ENCODE measurements at regions not wholly inside any gene's neighbourhood (a gene's known extent, or its start where the extent isn't known, plus 50 kb on each side); places are given as distances from the start of the nearest gene placed in this dataset.

DNA sequence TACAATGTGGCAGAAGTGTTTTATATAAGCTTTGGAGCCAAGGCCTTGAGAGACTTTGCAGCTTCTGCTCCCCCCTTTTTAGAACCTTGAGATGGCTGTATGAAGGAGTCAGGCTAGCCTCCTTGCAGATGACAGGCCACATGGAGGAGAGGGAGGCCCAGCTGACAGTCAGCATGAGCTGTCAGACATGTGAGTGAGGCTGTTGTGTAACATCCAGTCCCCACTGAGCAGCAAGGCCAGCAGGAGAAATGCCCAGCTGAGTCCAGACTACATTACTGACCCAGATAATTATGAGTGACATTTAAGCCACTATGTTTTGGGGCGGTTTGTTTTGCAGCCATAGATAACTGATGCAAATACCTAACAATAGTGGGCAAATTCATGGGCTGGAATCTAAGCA, 515.3 kb upstream of the ARX start:
- DNase-seq (ENCODE audit: low read depth) = no peak
- TF ChIP-seq, protein P1, sequence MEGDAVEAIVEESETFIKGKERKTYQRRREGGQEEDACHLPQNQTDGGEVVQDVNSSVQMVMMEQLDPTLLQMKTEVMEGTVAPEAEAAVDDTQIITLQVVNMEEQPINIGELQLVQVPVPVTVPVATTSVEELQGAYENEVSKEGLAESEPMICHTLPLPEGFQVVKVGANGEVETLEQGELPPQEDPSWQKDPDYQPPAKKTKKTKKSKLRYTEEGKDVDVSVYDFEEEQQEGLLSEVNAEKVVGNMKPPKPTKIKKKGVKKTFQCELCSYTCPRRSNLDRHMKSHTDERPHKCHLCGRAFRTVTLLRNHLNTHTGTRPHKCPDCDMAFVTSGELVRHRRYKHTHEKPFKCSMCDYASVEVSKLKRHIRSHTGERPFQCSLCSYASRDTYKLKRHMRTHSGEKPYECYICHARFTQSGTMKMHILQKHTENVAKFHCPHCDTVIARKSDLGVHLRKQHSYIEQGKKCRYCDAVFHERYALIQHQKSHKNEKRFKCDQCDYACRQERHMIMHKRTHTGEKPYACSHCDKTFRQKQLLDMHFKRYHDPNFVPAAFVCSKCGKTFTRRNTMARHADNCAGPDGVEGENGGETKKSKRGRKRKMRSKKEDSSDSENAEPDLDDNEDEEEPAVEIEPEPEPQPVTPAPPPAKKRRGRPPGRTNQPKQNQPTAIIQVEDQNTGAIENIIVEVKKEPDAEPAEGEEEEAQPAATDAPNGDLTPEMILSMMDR (conservative IDR thresholded peaks at IDR 0.05; ENCODE audit: low read length) = no peak
- no peak overlapping the region for H3K4me3 ChIP-seq (ENCODE audit: low read length)

DNA sequence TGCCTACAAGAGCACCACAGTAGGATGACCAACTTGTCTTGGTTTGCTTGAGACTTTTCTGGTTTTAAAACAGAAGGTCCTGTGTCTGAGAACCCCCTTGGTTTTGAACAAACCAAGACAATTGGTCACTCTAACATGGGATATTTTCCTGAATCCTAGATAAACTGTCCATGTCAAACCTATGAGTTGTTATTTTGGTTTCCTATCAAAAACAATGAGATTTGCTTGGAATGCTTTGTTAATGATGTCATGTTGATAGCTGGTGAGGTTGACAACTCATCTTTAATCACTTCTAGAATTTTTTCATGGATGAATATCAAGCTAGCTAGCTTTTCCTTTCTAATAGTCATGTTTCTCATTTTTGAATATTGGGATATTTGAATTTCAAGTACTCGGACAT, 518.3 kb upstream of the ARX start:
- no peak for DNase-seq (ENCODE audit: low read depth)
- TF ChIP-seq, protein P1 (conservative IDR thresholded peaks at IDR 0.05; ENCODE audit: low read length) = no peak
- no peak overlapping the region for H3K4me3 ChIP-seq (ENCODE audit: low read length)

DNA sequence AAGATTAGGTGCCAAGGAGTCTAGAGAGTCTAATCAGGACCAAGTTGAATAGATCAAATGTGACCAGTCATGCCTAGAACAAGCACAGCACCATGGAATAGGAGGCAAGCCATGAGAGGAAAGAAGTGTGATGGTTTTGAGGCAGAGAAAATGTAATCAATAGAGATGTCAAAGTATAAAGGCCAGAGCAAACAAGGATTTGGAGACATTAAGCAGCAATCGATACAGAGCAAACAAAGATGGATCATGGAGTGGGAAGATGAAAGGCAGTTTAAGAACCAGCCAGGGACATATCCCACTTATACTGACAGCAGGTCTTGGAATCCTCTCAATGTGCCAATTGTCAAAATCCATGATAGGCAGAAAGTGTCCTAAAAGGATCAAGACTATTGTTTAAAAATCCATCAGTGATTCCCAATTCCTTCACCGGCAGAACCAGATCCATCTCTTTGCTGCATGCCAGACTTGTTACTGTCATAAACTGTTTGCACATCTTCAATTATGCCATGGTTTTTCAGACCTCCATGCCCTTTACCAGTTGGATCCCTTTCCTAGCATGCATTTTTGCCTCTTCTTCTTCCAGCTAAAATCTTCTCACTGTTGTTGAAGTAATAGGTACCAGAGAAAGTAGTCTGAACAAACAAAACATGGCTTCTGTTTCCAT, 520.7 kb upstream of the ARX start:
- no peak for DNase-seq (ENCODE audit: low read depth)
- TF ChIP-seq, protein P1 (conservative IDR thresholded peaks at IDR 0.05; ENCODE audit: low read length) = no peak

DNA sequence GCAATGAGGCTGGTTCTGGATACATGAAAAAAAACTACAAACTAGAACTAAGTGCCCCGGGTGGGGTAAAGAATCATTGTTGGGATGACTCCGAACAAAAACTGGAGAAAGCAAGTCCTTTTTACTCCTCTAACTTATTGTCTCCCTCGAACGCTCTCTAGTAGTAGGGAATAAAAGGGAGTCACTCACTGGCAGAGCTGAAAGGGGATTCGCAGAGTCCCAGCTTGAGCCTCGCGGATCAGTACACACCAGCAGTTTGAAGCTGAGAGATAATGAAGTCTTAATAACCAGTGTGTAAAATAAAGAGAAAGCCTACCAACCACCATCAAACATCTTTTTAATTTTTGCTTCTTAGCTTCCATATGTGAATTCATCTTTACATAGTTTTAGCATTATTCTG, 521.9 kb upstream of the ARX start:
- no peak overlapping the region for H3K4me3 ChIP-seq (ENCODE audit: low read length)
- no peak for DNase-seq (ENCODE audit: low read depth)
- TF ChIP-seq, protein P1 (conservative IDR thresholded peaks at IDR 0.05; ENCODE audit: low read length) = no peak

More for the DNA sequence above, 520.7 kb upstream of the ARX start:
- no peak overlapping the region for H3K4me3 ChIP-seq (ENCODE audit: low read length)

DNA sequence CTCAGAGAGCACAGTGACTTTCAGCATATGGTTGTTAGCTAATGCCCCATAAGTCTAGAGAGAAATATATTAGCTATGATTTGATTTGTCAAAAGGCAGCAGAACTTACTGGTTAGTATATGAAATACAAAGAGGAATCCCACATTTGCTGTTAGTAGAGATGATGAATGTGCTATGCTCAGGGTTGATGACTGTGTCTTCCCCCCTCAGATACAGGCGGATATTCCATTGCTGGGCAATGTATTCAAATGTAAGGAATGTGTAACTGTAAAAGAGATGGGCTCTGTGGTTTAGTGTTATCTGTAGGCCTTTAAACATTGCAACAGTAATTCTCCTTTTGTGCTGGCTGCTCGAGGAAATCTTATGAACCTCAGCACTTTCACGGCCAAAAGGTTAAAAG, 528.9 kb upstream of the ARX start:
- TF ChIP-seq, protein P1 (conservative IDR thresholded peaks at IDR 0.05; ENCODE audit: low read length) = no peak
- H3K4me3 ChIP-seq (ENCODE audit: low read length) = no peak overlapping the region
- no peak for DNase-seq (ENCODE audit: low read depth)

DNA sequence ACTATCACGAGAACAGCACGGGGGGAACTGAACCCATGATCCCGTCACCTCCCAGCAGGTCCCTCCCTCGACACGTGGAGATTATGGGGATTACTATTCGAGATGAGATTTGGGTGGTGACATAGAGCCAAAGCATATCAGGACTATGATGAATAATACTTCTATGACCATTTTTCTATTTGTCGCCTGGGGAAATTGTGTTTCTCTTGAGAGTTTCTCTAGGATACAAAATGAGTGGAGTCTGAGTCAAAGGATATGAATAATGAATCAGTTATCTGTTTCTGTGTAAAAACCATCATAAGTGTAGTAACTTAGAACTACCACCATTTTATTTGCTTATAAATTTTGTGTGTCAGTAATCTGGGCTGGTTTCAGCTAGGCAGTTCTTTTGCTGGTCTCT, 533.0 kb upstream of the ARX start:
- no peak overlapping the region for H3K4me3 ChIP-seq (ENCODE audit: low read length)
- TF ChIP-seq, protein P1 (conservative IDR thresholded peaks at IDR 0.05; ENCODE audit: low read length) = no peak
- DNase-seq (ENCODE audit: low read depth) = no peak

DNA sequence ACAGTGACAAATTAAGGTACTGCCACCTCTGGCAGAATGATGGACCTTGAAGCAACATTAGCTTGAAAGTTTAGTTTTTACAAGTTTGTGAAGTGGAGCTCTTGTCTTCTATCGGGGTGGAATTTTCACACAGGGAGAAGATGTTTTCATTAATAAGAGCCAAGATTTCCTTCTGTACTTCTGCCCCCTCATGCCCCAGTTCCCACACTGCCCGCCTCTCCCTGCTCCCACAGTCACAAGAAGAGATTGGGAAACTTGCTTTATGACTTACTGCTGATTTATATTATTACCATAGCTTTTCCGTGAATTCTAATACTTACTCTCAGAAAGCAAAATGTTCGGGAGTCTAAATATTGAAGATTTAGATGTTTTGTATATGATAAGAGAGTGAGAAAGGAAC, 539.8 kb upstream of the ARX start:
- H3K4me3 ChIP-seq (ENCODE audit: low read length) = no peak overlapping the region
- TF ChIP-seq, protein P1 (conservative IDR thresholded peaks at IDR 0.05; ENCODE audit: low read length) = no peak
- no peak for DNase-seq (ENCODE audit: low read depth)

Measured in AG10803 (cell line).